Skeletal muscle tissue (tissue), 3 donors: ENCODE measurements at regions not wholly inside any gene's neighbourhood (a gene's known extent, or its start where the extent isn't known, plus 50 kb on each side); places are given as distances from the start of the nearest gene placed in this dataset.
"Not testable (repeated sequence)": the region's sequence is repeated elsewhere in the genome, so short reads cannot be mapped to it uniquely, and the experiment has no call there.

Experiments
- H3K27ac ChIP-seq: one replicate; pipeline ENCODE4 v1.7.0; 2013; ENCODE audit warnings: mild to moderate bottlenecking, low read depth, low read length, inconsistent platforms
- H3K27me3 ChIP-seq, 3 donors: one replicate each; pipeline ENCODE4 v1.7.0; 2013; ENCODE audit warnings: low read length in 3 of 3; ENCODE audit not compliant: control insufficient read depth in 3 of 3, insufficient read depth in 3 of 3
- H3K36me3 ChIP-seq, 3 donors: one replicate each; pipeline ENCODE4 v1.7.0; 2013; ENCODE audit warnings: low read length in 3 of 3; ENCODE audit not compliant: control insufficient read depth in 3 of 3, insufficient read depth in 3 of 3
- H3K4me1 ChIP-seq, 3 donors: one replicate each; pipeline ENCODE4 v1.7.0; 2013; ENCODE audit warnings: low read length in 3 of 3, mild to moderate bottlenecking in 3 of 3; ENCODE audit not compliant: control insufficient read depth in 3 of 3, insufficient read depth in 3 of 3
- H3K4me3 ChIP-seq, 3 donors: one replicate each; pipeline ENCODE4 v1.7.0; 2013; ENCODE audit warnings: low read length in 3 of 3
- H3K9ac ChIP-seq, 3 donors: one replicate each; pipeline ENCODE4 v1.7.0; 2013; ENCODE audit warnings: low read length in 3 of 3, mild to moderate bottlenecking in 3 of 3, moderate library complexity in 2 of 3, low read depth in 1 of 3
- H3K9me3 ChIP-seq, 3 donors: one replicate each; pipeline ENCODE4 v1.7.0; 2013; ENCODE audit warnings: low read length in 3 of 3; ENCODE audit not compliant: control insufficient read depth in 3 of 3
- donor health status: Osteomylitis.

GRCh38 chr1:157438146-157438545 is 114.2 kb downstream of the FCRL5 start:
- Histone ChIP-seq H3K27me3 (no peaks in the 10 kb centered on the region), H3K4me1 (no peaks in the 10 kb centered on the region), H3K36me3 (no peaks in the 10 kb centered on the region), H3K9ac (no peak overlapping the region), H3K9me3 (no peaks in the 10 kb centered on the region), H3K4me3 (no peak overlapping the region), H3K27ac (no peak overlapping the region)

GRCh38 chr1:157437296-157437695 is 115.0 kb downstream of the FCRL5 start:
- Histone ChIP-seq H3K27me3 (no peaks in the 10 kb centered on the region), H3K9ac (no peak overlapping the region), H3K4me1 (no peaks in the 10 kb centered on the region), H3K27ac (no peak overlapping the region), H3K36me3 (no peaks in the 10 kb centered on the region), H3K4me3 (no peak overlapping the region), H3K9me3 (no peaks in the 10 kb centered on the region)

GRCh38 chr1:157431751-157432150 is 120.6 kb downstream of the FCRL5 start:
- Histone ChIP-seq H3K9ac (no peak overlapping the region), H3K4me1 (no peaks in the 10 kb centered on the region), H3K9me3 (no peaks in the 10 kb centered on the region), H3K27ac (no peak overlapping the region), H3K36me3 (no peaks in the 10 kb centered on the region), H3K4me3 (no peak overlapping the region), H3K27me3 (no peaks in the 10 kb centered on the region)

- Histone ChIP-seq H3K27me3 (no peaks in the 10 kb centered on the region), H3K27ac (no peak overlapping the region), H3K9ac (no peak overlapping the region), H3K4me1 (no peaks in the 10 kb centered on the region), H3K9me3 (no peaks in the 10 kb centered on the region), H3K4me3 (no peak overlapping the region), H3K36me3 (no peaks in the 10 kb centered on the region)
Observed at GRCh38 chr1:157429601-157430240, 122.6 kb downstream of the FCRL5 start.

- H3K27ac ChIP-seq, H3K27me3 ChIP-seq, H3K9ac ChIP-seq, H3K9me3 ChIP-seq, H3K4me3 ChIP-seq, H3K4me1 ChIP-seq, H3K36me3 ChIP-seq: not testable (repeated sequence)
Observed at GRCh38 chr1:157423764-157424163, 128.6 kb downstream of the FCRL5 start.

- Histone ChIP-seq H3K36me3 (no peaks in the 10 kb centered on the region), H3K9ac (no peak overlapping the region), H3K27me3 (peaks cover 0 to 12% (median 6%) of the 10 kb centered on the region in 3 donors), H3K4me1 (no peaks in the 10 kb centered on the region), H3K9me3 (peaks cover 0 to 2% (median 0%) of the 10 kb centered on the region in 3 donors), H3K4me3 (no peak overlapping the region), H3K27ac (no peak overlapping the region)
Observed at GRCh38 chr1:157419845-157420542, 132.3 kb downstream of the FCRL5 start.

- Histone ChIP-seq H3K27ac (no peak overlapping the region), H3K9ac (no peak overlapping the region), H3K4me3 (no peak overlapping the region), H3K9me3 (no peaks in the 10 kb centered on the region), H3K4me1 (no peaks in the 10 kb centered on the region), H3K36me3 (no peaks in the 10 kb centered on the region), H3K27me3 (peaks cover 0 to 12% (median 6%) of the 10 kb centered on the region in 3 donors)
Observed at GRCh38 chr1:157418659-157419058, 133.7 kb downstream of the FCRL5 start.

GRCh38 chr1:157418231-157418630 is 134.1 kb downstream of the FCRL5 start:
- Histone ChIP-seq H3K4me1 (no peaks in the 10 kb centered on the region), H3K9ac (no peak overlapping the region), H3K9me3 (no peaks in the 10 kb centered on the region), H3K36me3 (no peaks in the 10 kb centered on the region), H3K4me3 (no peak overlapping the region), H3K27ac (no peak overlapping the region), H3K27me3 (peaks cover 0 to 12% (median 6%) of the 10 kb centered on the region in 3 donors)

- Histone ChIP-seq H3K27ac (no peak overlapping the region), H3K4me1 (no peaks in the 10 kb centered on the region), H3K36me3 (no peaks in the 10 kb centered on the region), H3K4me3 (no peak overlapping the region), H3K9me3 (no peaks in the 10 kb centered on the region), H3K27me3 (peaks cover 0 to 12% (median 6%) of the 10 kb centered on the region in 3 donors), H3K9ac (no peak overlapping the region)
Observed at GRCh38 chr1:157415661-157416060, 136.7 kb downstream of the FCRL5 start.

- Histone ChIP-seq H3K36me3 (no peaks in the 10 kb centered on the region), H3K4me1 (no peaks in the 10 kb centered on the region), H3K9me3 (no peaks in the 10 kb centered on the region), H3K27me3 (peaks cover 0 to 2% (median 0%) of the 10 kb centered on the region in 3 donors), H3K27ac (no peak overlapping the region), H3K4me3 (no peak overlapping the region), H3K9ac (no peak overlapping the region)
Observed at GRCh38 chr1:157412308-157412707, 140.0 kb downstream of the FCRL5 start.
